ENCODE measurements at regions not wholly inside any gene's neighbourhood (a gene's known extent, or its start where the extent isn't known, plus 50 kb on each side); places are given as distances from the start of the nearest gene placed in this dataset.

GRCh38 chr10:130929422-130930325 is 381.8 kb downstream of the TCERG1L start:
- TF ChIP-seq CTCF (IDR thresholded peaks at IDR 0.05) (no peak), POLR2A (IDR thresholded peaks at IDR 0.05) (no peak)
